ENCODE measurements at regions not wholly inside any gene's neighbourhood (a gene's known extent, or its start where the extent isn't known, plus 50 kb on each side); places are given as distances from the start of the nearest gene placed in this dataset.
"Not testable (repeated sequence)": the region's sequence is repeated elsewhere in the genome, so short reads cannot be mapped to it uniquely, and the experiment has no call there.

GRCh38 chr6:6952927-6953326 is 154.8 kb upstream of the RREB1 start:
- TF ChIP-seq ZBTB44 (tag by site-specific recombination; IDR thresholded peaks at IDR 0.05); CTCF (tag by site-specific recombination; IDR thresholded peaks at IDR 0.05); YY1 (tag by site-specific recombination; IDR thresholded peaks at IDR 0.05); ZNF202 (tag by site-specific recombination; IDR thresholded peaks at IDR 0.05; ENCODE audit: borderline replicate concordance); SP3 (tag by site-specific recombination; IDR thresholded peaks at IDR 0.05); ZNF280C (tag by site-specific recombination; IDR thresholded peaks at IDR 0.05); ZNF639 (tag by site-specific recombination; IDR thresholded peaks at IDR 0.05); ZNF335 (tag by site-specific recombination; conservative IDR thresholded peaks at IDR 0.05); ZNF16 (tag by site-specific recombination; IDR thresholded peaks at IDR 0.05; ENCODE audit: low read depth); SP2 (tag by site-specific recombination; IDR thresholded peaks at IDR 0.05); GLI4 (tag by site-specific recombination; IDR thresholded peaks at IDR 0.05); ZNF830 (tag by site-specific recombination; IDR thresholded peaks at IDR 0.05; ENCODE audit: low read depth): not testable (repeated sequence)

Data from HEK293 (cell line).